WTC11 (cell line): ENCODE measurements at regions not wholly inside any gene's neighbourhood (a gene's known extent, or its start where the extent isn't known, plus 50 kb on each side); places are given as distances from the start of the nearest gene placed in this dataset.

Source experiments
- ATAC-seq: fragments of 200-7000 bp; cut with Tn5 transposase; 2 replicates; pipeline ENCODE4 v1.10.0; 2021; ENCODE audit warnings: mild to moderate bottlenecking, moderate library complexity
- CTCF ChIA-PET: fragments of 300-600 bp; sonication (Branson Sonifier 250); formaldehyde crosslinking; loops from one replicate; lab custom pipeline; 2021; ENCODE audit warnings: antibody characterized with exemption; lab: Charles Lee
- POLR2A ChIA-PET: fragments of 350-600 bp; sonication (Branson Sonifier 250); formaldehyde crosslinking; loops from one replicate; lab custom pipeline; 2021; ENCODE audit warnings: antibody characterized with exemption; lab: Charles Lee
- DNase-seq: peaks from one replicate; pipeline ENCODE4 v3.0.0; 2021; ENCODE audit warnings: low spot score
- H3K27ac Mint-ChIP-seq: 2 replicates; pipeline ENCODE4 v1.8.0; 2021; ENCODE audit warnings: mixed read lengths
- H3K27me3 Mint-ChIP-seq: 2 replicates; pipeline ENCODE4 v1.8.0; 2021; ENCODE audit warnings: low read depth, mild to moderate bottlenecking, moderate library complexity, mixed read lengths
- H3K36me3 Mint-ChIP-seq: 2 replicates; pipeline ENCODE4 v1.8.0; 2021; ENCODE audit warnings: mixed read lengths
- H3K4me1 Mint-ChIP-seq: 2 replicates; pipeline ENCODE4 v1.8.0; 2022; ENCODE audit warnings: mixed read lengths
- H3K4me3 Mint-ChIP-seq: 2 replicates; pipeline ENCODE4 v1.8.0; 2021; ENCODE audit warnings: mild to moderate bottlenecking, moderate library complexity, mixed read lengths
- H3K9me3 Mint-ChIP-seq: 2 replicates; pipeline ENCODE4 v1.8.0; 2021; ENCODE audit warnings: mixed read lengths
- E2F1 ChIP-seq: sonication (generic); formaldehyde crosslinking; IDR thresholded peaks from 2 replicates; pipeline ENCODE4 v1.8.0; 2022; ENCODE audit warnings: mild to moderate bottlenecking, missing genetic modification reagents
- ELF4 ChIP-seq: sonication (generic); formaldehyde crosslinking; IDR thresholded peaks from 2 replicates; pipeline ENCODE4 v1.8.1; 2022; ENCODE audit warnings: low read depth, mild to moderate bottlenecking, moderate library complexity, missing genetic modification reagents
- ERG ChIP-seq: fragments of 250-450 bp; sonication (Bioruptor Pico); IDR thresholded peaks from 2 replicates; pipeline ENCODE4 v1.8.0; 2021; ENCODE audit warnings: mild to moderate bottlenecking
- ETV6 ChIP-seq: sonication (generic); formaldehyde crosslinking; IDR thresholded peaks from 2 replicates; pipeline ENCODE4 v1.8.1; 2022; ENCODE audit warnings: mild to moderate bottlenecking, missing genetic modification reagents
- GABPB1 ChIP-seq: sonication (generic); formaldehyde crosslinking; IDR thresholded peaks from 2 replicates; pipeline ENCODE4 v1.8.1; 2023; ENCODE audit warnings: mild to moderate bottlenecking, missing genetic modification reagents
- GRHL2 ChIP-seq: fragments of 250-450 bp; sonication (Bioruptor Pico); IDR thresholded peaks from 2 replicates; pipeline ENCODE4 v1.8.0; 2022; ENCODE audit warnings: mild to moderate bottlenecking, moderate library complexity; ENCODE audit not compliant: insufficient replicate concordance, severe bottlenecking
- GTF2I ChIP-seq: fragments of 250-450 bp; sonication (Bioruptor Pico); conservative IDR thresholded peaks from 2 replicates; pipeline ENCODE4 v1.4.0; 2021; ENCODE audit warnings: mild to moderate bottlenecking
- HMGXB4 ChIP-seq: sonication (generic); formaldehyde crosslinking; IDR thresholded peaks from 2 replicates; pipeline ENCODE4 v1.8.1; 2023; ENCODE audit warnings: mild to moderate bottlenecking, moderate library complexity, missing genetic modification reagents
- NFATC4 ChIP-seq: fragments of 250-450 bp; sonication (Bioruptor Pico); IDR thresholded peaks from 2 replicates; pipeline ENCODE4 v1.9.0; 2021; ENCODE audit warnings: mild to moderate bottlenecking
- NFE2L1 ChIP-seq: sonication (generic); formaldehyde crosslinking; IDR thresholded peaks from 2 replicates; pipeline ENCODE4 v1.8.1; 2023; ENCODE audit warnings: missing genetic modification reagents
- NR2C2 ChIP-seq: sonication (generic); formaldehyde crosslinking; IDR thresholded peaks from 2 replicates; pipeline ENCODE4 v1.8.0; 2022; ENCODE audit warnings: mild to moderate bottlenecking, missing genetic modification reagents
- NR3C1 ChIP-seq: sonication (generic); formaldehyde crosslinking; conservative IDR thresholded peaks from 2 replicates; pipeline ENCODE4 v1.8.1; 2023; ENCODE audit warnings: low read depth, mild to moderate bottlenecking, missing genetic modification reagents
- PREB ChIP-seq: sonication (generic); formaldehyde crosslinking; IDR thresholded peaks from 2 replicates; pipeline ENCODE4 v1.8.1; 2022; ENCODE audit warnings: mild to moderate bottlenecking, missing genetic modification reagents, moderate library complexity, borderline replicate concordance
- PRRX2 ChIP-seq: fragments of 250-450 bp; sonication (Bioruptor Pico); IDR thresholded peaks from 2 replicates; pipeline ENCODE4 v1.8.0; 2021; ENCODE audit warnings: mild to moderate bottlenecking
- SMAD3 ChIP-seq: sonication (generic); formaldehyde crosslinking; IDR thresholded peaks from 2 replicates; pipeline ENCODE4 v1.8.0; 2022; ENCODE audit warnings: missing genetic modification reagents, mild to moderate bottlenecking, borderline replicate concordance
- SP1 ChIP-seq: sonication (generic); formaldehyde crosslinking; conservative IDR thresholded peaks from 2 replicates; pipeline ENCODE4 v1.8.1; 2022; ENCODE audit warnings: missing genetic modification reagents
- TCF7 ChIP-seq: sonication (generic); formaldehyde crosslinking; IDR thresholded peaks from 2 replicates; pipeline ENCODE4 v1.8.0; 2022; ENCODE audit warnings: mild to moderate bottlenecking, low read depth, missing genetic modification reagents, moderate library complexity
- TP53 ChIP-seq: sonication (generic); formaldehyde crosslinking; IDR thresholded peaks from 2 replicates; pipeline ENCODE4 v1.8.1; 2023; ENCODE audit warnings: mild to moderate bottlenecking, missing genetic modification reagents
- ZNF121 ChIP-seq: sonication (generic); formaldehyde crosslinking; IDR thresholded peaks from 2 replicates; pipeline ENCODE4 v1.8.0; 2023; ENCODE audit warnings: missing genetic modification reagents
- ZNF232 ChIP-seq: sonication (generic); formaldehyde crosslinking; IDR thresholded peaks from 2 replicates; pipeline ENCODE4 v1.8.0; 2022; ENCODE audit warnings: mild to moderate bottlenecking, missing genetic modification reagents
- ZNF532 ChIP-seq: fragments of 250-450 bp; sonication (Bioruptor Pico); IDR thresholded peaks from 2 replicates; pipeline ENCODE4 v1.9.0; 2021; ENCODE audit warnings: mild to moderate bottlenecking, borderline replicate concordance

GRCh38 chr2:216570357-216570756 lies 62.9 kb upstream of the IGFBP2 start:
- Mint-ChIP-seq H3K4me3 (no peak overlapping the region), H3K36me3 (peaks cover 12% of the 10 kb centered on the region), H3K4me1 (peaks cover 35% of the 10 kb centered on the region), H3K27me3 (peaks cover 8% of the 10 kb centered on the region; the same call in 1 of the 2 replicates), H3K9me3 (peaks cover 24% of the 10 kb centered on the region), H3K27ac (no peak overlapping the region)
- DNase-seq (no peak), ATAC-seq (no peak)
- ChIA-PET CTCF (interaction anchor here (0.6 to 1.5 kb wide), 3 partner anchors 12 to 25 kb away, joined by 4 to 6 read pairs (median 5); no protein-coding TSS in a partner anchor), POLR2A (interaction anchor here (0.7 to 0.8 kb wide), 2 partner anchors 51 to 64 kb away, joined by 3 to 4 read pairs; no protein-coding TSS in a partner anchor)
- TF ChIP-seq NFATC4 = no peak
- peak; percentile 87 for TF ChIP-seq ZNF121 (CRISPR knock-in tag)

GRCh38 chr2:216571178-216571908 lies 61.9 kb upstream of the IGFBP2 start:
- H3K27me3 Mint-ChIP-seq = peaks cover 8% of the 10 kb centered on the region; the same call in 1 of the 2 replicates
- peaks cover 25% of the 10 kb centered on the region for H3K4me1 Mint-ChIP-seq
- no peak for TF ChIP-seq TP53 (CRISPR knock-in tag)
- TF ChIP-seq ETV6 = no peak
- TF ChIP-seq SMAD3 (CRISPR knock-in tag) = no peak
- no peak for TF ChIP-seq ELF4 (CRISPR knock-in tag)
- TF ChIP-seq NR2C2 (CRISPR knock-in tag) = no peak
- 0 out of 2 replicates have a peak, but pooled peaks have one; percentile 47 for TF ChIP-seq GTF2I (CRISPR knock-in tag)
- CTCF ChIA-PET = no interaction called here
- H3K27ac Mint-ChIP-seq = no peak overlapping the region
- H3K4me3 Mint-ChIP-seq = no peak overlapping the region
- peaks cover 16% of the 10 kb centered on the region for H3K9me3 Mint-ChIP-seq
- no peak for DNase-seq
- POLR2A ChIA-PET = no interaction called here
- H3K36me3 Mint-ChIP-seq = peaks cover 10% of the 10 kb centered on the region
- no peak for ATAC-seq

GRCh38 chr2:216571909-216572513 lies 61.2 kb upstream of the IGFBP2 start:
- ChIA-PET CTCF (no interaction called here), POLR2A (no interaction called here)
- no peak overlapping the region for H3K27ac Mint-ChIP-seq
- H3K4me1 Mint-ChIP-seq = peaks cover 24% of the 10 kb centered on the region
- H3K9me3 Mint-ChIP-seq = peaks cover 13% of the 10 kb centered on the region
- no peak for DNase-seq
- H3K4me3 Mint-ChIP-seq = no peak overlapping the region
- peaks cover 8% of the 10 kb centered on the region; the same call in 1 of the 2 replicates for H3K27me3 Mint-ChIP-seq
- ATAC-seq = no peak
- H3K36me3 Mint-ChIP-seq = peaks cover 10% of the 10 kb centered on the region
- no peak for TF ChIP-seq ZNF532
- TF ChIP-seq GABPB1 (CRISPR knock-in tag) = no peak
- TF ChIP-seq NFE2L1 (CRISPR knock-in tag) = no peak
- TF ChIP-seq HMGXB4 = no peak
- TF ChIP-seq ZNF232 = no peak
- no peak for TF ChIP-seq TCF7 (CRISPR knock-in tag)
- TF ChIP-seq PREB (CRISPR knock-in tag) = no peak
- no peak for TF ChIP-seq PRRX2 (CRISPR knock-in tag)
- no peak for TF ChIP-seq E2F1 (CRISPR knock-in tag)
- TF ChIP-seq ERG = no peak
- no peak for TF ChIP-seq GRHL2
- TF ChIP-seq NR3C1 (CRISPR knock-in tag) = no peak
- TF ChIP-seq SP1 (CRISPR knock-in tag) = no peak
